ENCODE measurements at regions not wholly inside any gene's neighbourhood (a gene's known extent, or its start where the extent isn't known, plus 50 kb on each side); places are given as distances from the start of the nearest gene placed in this dataset.

DNA sequence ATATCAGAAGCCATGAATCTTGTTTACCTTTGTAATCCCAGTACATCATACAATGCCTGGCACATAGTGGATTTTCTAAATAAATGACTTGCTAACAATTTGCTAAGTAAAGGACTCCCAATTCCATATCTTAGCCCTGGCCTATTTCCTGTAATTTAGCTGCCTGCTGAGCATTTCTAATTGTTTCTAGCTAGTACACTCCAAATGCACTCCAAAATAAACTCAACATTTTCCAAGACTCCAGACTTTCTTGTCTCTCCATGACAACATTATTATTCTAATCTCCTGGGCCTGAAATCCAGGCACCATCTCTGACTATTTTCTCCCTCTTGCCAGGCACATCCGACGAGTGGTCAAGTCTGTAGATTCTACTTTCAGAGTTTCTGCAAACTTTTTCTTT is 773.5 kb downstream of the SQOR start:
- Histone ChIP-seq H3K4me3 (ENCODE audit: low read depth, low read length) (no peak overlapping the region), H3K27me3 (ENCODE audit: insufficient read depth, low read depth, severe bottlenecking) (no peaks in the 10 kb centered on the region), H3K27ac (no peak overlapping the region), H3K9me3 (ENCODE audit: severe bottlenecking) (no peaks in the 10 kb centered on the region), H3K36me3 (no peaks in the 10 kb centered on the region)
- no peak for DNase-seq
- TF ChIP-seq, protein P1, sequence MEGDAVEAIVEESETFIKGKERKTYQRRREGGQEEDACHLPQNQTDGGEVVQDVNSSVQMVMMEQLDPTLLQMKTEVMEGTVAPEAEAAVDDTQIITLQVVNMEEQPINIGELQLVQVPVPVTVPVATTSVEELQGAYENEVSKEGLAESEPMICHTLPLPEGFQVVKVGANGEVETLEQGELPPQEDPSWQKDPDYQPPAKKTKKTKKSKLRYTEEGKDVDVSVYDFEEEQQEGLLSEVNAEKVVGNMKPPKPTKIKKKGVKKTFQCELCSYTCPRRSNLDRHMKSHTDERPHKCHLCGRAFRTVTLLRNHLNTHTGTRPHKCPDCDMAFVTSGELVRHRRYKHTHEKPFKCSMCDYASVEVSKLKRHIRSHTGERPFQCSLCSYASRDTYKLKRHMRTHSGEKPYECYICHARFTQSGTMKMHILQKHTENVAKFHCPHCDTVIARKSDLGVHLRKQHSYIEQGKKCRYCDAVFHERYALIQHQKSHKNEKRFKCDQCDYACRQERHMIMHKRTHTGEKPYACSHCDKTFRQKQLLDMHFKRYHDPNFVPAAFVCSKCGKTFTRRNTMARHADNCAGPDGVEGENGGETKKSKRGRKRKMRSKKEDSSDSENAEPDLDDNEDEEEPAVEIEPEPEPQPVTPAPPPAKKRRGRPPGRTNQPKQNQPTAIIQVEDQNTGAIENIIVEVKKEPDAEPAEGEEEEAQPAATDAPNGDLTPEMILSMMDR (IDR thresholded peaks at IDR 0.05; ENCODE audit: low read depth, low read length): no peak

DNA sequence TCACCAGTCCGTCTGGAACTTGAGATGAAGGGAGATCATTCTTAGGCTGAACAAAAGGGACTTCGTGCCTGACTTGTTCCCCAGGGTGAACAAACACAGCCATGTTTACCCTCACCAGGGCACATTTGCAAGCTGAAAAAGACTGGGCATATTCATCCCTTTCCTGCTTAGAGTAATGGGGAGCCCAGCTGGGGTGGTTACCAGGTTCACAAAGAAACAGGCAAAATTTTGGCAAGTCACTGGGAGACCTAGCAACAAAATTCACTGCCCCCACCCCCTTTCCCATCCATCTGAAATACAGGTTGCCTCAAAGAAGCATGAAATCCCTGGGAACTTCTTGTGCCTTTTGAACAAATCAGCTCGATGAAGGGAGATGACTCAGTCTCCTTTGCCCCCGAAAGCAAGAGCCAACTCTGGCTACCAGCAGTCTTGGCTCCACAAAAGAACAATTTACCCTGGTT is 775.0 kb downstream of the SQOR start:
- H3K36me3 ChIP-seq: no peaks in the 10 kb centered on the region
- TF ChIP-seq, protein P1 (IDR thresholded peaks at IDR 0.05; ENCODE audit: low read depth, low read length): no peak
- H3K27ac ChIP-seq: no peak overlapping the region
- H3K9me3 ChIP-seq (ENCODE audit: severe bottlenecking): no peaks in the 10 kb centered on the region
- no peak for DNase-seq
- H3K27me3 ChIP-seq (ENCODE audit: insufficient read depth, low read depth, severe bottlenecking): no peaks in the 10 kb centered on the region
- H3K4me3 ChIP-seq (ENCODE audit: low read depth, low read length): no peak overlapping the region

DNA sequence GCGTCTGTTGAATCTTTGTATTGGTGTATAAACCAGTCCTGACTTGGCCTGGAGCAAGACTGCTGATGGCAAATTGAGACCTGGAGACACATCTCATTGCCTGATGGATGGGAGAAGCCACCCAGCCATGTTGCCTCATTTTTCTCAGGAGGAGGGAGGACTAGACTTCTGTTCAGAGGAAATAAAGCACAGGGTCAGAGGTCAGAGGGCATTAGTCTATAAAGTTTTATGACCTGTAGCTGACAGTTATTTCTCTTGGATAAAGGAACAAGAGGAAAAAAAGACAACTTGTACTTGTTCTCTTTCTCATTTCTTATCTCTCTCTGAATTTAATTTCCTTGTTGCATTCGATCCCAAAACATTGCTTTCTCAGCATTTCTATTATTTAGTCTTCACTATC is 775.9 kb downstream of the SQOR start:
- no peak for DNase-seq
- Histone ChIP-seq H3K36me3 (no peaks in the 10 kb centered on the region), H3K27ac (no peak overlapping the region), H3K27me3 (ENCODE audit: insufficient read depth, low read depth, severe bottlenecking) (no peaks in the 10 kb centered on the region), H3K9me3 (ENCODE audit: severe bottlenecking) (no peaks in the 10 kb centered on the region), H3K4me3 (ENCODE audit: low read depth, low read length) (no peak overlapping the region)
- TF ChIP-seq, protein P1 (IDR thresholded peaks at IDR 0.05; ENCODE audit: low read depth, low read length): no peak

DNA sequence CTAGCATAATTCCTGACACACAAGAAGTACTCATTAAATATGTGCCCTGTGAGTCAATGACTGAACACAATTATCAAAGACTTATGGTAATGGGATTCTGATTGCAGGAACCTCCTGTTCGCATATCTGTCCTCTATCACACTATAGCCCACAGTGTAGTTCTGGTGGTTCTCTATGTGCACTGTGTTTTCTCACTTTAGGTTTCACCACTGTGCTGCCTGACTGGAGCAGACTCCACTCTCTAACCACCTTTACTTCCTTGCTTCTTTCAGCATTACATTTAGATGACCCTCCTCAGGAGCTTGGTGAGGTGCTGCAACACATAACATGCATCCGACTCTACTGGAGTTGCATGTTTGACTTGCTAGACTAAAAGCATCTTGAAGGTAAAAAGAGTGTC is 777.1 kb downstream of the SQOR start:
- Histone ChIP-seq H3K36me3 (no peaks in the 10 kb centered on the region), H3K4me3 (ENCODE audit: low read depth, low read length) (no peak overlapping the region), H3K9me3 (ENCODE audit: severe bottlenecking) (no peaks in the 10 kb centered on the region), H3K27me3 (ENCODE audit: insufficient read depth, low read depth, severe bottlenecking) (no peaks in the 10 kb centered on the region), H3K27ac (no peak overlapping the region)
- TF ChIP-seq, protein P1 (IDR thresholded peaks at IDR 0.05; ENCODE audit: low read depth, low read length): no peak
- no peak for DNase-seq

DNA sequence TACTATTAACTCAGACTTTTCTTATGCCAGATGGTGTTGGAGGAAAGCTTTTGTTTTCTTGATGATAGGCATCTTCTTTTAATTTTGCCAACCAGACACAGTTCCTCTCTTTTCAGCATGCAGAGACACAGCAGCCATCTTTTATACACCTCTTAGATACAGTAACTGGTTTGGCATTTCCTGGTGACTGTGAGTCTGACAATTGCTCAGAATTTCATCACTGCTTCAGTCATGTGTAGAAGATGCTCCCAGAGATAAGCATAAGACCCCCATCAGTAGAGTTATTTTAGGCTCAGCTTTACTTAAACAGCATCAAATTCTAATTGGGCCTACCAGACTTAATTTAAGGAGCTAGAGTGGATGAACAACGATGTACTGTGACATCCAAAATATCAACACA is 779.0 kb downstream of the SQOR start:
- H3K27ac ChIP-seq: no peak overlapping the region
- H3K4me3 ChIP-seq (ENCODE audit: low read depth, low read length): no peak overlapping the region
- no peaks in the 10 kb centered on the region for H3K27me3 ChIP-seq (ENCODE audit: insufficient read depth, low read depth, severe bottlenecking)
- H3K36me3 ChIP-seq: no peaks in the 10 kb centered on the region
- no peak for DNase-seq
- H3K9me3 ChIP-seq (ENCODE audit: severe bottlenecking): no peaks in the 10 kb centered on the region
- TF ChIP-seq, protein P1 (IDR thresholded peaks at IDR 0.05; ENCODE audit: low read depth, low read length): no peak

DNA sequence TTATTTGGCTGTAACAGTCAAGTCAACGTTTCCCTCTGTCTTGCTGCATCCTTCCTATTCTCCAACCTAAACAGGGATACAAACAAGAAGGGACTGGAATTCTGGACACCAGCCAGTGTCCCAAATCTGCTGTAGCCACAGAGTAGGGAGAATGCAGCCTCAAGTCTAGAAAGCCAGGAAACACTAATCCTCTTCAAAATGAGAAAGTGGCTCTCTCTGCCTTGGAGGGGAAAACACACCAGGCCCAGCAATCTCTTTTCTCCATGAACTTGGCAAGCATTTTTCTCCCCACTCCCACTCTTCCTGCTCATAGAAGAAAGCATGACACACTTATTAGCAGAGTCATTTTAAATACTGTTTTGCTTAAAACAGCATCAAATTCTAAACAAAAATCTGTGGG is 781.7 kb downstream of the SQOR start:
- DNase-seq: no peak
- Histone ChIP-seq H3K4me3 (ENCODE audit: low read depth, low read length) (no peak overlapping the region), H3K9me3 (ENCODE audit: severe bottlenecking) (no peaks in the 10 kb centered on the region), H3K27me3 (ENCODE audit: insufficient read depth, low read depth, severe bottlenecking) (no peaks in the 10 kb centered on the region), H3K36me3 (no peaks in the 10 kb centered on the region), H3K27ac (no peak overlapping the region)
- TF ChIP-seq, protein P1 (IDR thresholded peaks at IDR 0.05; ENCODE audit: low read depth, low read length): no peak

Data from WERI-Rb-1 (cell line).